ENCODE measurements at regions not wholly inside any gene's neighbourhood (a gene's known extent, or its start where the extent isn't known, plus 50 kb on each side); places are given as distances from the start of the nearest gene placed in this dataset.
A peak's percentile ranks its signal among the peaks of the same experiment; 100 is the strongest.
"Not testable (repeated sequence)": the region's sequence is repeated elsewhere in the genome, so short reads cannot be mapped to it uniquely, and the experiment has no call there.

DNA sequence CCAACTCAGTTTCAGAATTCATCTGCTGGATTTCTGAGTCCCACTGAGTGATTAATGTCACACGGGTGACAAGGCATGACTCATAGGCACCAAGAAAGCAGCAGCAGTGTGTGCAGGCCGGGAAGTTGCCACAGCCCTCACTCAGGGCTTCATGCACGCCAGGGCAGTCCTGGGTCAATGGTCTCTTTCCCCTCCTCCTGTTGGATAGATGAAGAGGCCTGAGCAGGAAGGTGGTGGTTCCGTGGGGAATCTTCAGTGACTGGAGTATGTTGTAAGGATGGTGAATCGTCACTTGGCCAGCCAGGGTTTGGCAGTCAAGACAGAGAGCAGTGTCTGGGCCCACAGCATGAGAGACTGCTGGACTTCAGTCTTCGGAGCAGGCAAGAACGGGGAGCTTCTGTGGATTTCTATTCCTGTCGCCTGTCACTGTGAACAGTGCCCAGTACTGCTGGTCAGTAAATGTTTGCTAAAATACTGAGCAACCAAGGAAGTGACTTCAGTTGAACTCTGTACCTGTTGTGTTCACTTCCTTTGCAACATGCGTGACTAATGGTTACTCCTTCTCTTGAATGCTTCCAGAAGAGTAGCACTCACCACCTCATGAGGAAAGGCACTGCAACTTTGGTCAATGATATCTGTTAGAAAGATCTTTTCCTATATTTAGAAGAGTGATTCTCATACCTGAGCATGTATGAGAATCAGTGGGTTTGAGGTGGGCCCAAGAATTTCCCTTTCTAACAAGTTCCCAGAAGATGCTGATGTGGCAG, 62.0 kb upstream of the CD93 start:
- DNase-seq, result peak; percentile 90

DNA sequence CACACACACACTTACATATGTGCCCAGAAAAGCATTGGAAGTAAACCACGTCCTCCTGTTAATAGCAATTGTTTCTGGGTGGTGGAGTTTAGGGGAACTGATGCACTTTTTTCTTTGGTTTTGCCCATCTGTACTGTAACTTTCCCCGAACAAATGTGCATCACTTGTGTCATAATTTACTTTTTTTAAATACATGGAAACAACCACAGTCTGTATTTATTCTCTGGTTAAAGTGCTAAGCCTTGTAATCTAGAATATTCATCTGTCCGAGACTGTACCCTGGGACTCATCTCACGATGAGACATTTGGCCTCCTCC, 61.5 kb upstream of the CD93 start:
- DNase-seq, result no peak

DNA sequence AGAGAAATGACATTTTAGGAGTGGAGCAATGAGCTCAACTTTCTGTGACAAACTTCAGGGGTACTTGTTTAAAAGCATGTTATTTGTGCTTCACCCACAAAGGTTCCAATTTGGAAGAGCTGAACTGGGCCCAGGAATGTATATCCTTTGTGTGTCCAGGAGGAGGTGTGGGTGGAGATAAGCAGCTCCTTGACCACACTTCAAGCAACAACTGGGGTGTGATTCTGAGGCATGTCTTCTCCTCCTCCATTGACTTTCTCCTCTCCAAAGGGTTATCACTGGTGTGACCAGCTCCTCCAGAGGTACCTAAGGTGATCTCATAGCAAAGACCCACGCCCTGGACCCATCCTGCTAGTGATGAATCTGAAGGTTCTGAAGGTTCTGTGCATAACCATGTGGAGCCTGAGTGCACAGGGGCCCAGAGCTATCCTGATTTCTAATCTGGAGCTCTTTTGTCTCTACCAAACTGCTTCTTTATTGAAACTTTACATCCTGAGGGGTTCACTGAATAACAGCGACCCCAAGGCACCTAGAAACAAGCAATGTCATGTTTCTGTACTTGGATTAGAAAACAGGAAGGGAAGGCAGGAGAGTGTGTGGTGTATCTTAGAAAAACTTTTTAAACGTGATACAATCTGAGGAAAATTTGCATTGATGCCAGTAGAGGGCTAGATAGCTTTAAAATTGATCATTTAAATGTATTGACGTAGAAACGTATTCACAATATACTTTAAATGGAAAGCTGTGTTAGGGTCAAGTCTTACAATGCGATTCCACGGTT, 60.9 kb upstream of the CD93 start:
- DNase-seq, result no peak

DNA sequence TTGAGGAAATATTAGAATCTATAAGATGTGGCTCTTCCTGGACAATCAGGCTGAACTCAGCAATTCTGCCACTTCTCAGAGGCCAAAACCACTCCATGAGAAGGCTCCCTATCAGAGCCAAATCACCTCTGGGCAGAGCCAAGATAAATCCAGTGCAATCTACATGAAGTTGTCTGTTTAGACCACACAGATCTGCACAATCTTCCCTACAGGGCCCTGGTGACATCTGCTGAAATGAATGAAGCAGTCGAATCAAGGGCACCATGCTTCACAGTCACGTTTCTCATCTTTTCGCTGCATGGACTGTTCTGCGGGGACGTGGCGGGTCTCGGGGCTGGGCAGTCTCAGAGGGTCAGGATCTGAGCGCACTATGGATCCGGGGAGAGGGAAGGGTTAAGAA, 60.1 kb upstream of the CD93 start:
- DNase-seq, result no peak

DNA sequence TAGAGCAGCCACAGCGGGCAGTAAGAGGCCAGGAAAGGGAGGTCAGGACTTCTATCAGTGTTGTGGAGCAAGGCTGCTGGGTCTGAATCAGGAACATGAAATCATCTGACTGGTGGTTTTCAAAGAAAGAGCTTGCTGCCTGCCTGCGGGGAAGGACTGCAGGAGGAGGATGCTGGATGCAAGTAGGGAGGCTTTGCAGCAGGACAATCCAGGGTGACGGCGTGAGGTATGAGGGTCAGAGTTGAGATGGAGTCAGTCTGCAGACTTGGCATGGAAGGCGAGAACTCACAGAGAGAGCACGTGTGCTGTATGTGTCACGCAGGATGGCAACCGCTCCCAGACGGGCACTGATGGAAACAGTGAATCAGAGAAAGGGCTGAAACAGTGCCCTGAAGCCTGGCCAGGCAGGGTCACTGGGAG, 59.2 kb upstream of the CD93 start:
- DNase-seq, result no peak

DNA sequence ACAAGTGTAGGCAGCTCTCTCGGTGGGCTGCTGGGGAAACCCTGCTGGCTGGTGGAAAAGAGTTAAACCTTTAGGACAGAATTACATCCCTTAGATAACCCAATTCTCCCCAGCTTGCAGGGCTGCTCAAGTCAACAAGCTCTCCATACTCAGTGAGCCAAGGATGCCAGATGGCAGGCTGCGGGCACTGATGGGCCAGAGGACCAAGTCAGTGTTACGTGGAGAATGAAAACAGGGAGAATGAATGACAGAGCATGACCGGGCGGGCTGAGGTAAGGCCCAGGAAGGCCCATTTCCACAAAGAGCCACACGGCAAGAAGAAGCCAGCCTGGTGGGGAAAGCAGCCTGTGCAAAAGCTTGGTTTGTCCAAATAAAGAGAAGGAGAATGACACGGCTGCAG, 58.7 kb upstream of the CD93 start:
- DNase-seq, result no peak

DNA sequence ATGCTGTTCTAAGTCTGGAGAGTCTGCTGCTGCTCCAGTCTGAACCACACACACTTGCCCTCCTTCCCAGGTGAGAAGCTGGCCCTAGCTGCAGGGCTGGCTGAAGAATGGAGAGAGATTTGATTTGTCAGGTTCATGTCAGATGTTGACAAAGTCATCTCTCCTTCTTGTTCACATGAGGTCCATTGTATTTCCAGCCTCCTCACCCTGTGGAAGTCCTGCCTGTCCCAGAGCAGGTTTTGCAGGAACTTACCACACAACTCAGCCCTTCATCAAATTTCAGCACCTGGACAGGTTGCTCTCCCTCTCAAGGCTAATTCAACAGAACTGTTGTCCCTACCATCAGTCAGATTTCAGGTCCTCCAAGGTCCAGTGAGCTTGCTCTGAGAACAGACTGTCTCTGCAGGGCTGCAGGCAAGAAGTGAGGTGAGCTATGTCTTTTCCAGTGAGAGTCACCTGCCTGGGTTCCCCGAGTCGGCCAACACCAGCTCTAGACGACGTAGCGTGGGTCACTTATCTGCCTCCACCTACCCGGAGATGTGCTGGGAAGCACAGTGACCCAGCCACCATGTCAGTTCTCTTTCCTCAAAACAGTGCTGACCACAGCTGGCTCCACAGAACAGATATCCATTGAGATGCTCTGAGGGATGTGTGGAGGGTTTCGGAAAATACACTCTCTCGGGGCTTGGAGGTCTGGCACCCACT, 58.0 kb upstream of the CD93 start:
- DNase-seq, result no peak

DNA sequence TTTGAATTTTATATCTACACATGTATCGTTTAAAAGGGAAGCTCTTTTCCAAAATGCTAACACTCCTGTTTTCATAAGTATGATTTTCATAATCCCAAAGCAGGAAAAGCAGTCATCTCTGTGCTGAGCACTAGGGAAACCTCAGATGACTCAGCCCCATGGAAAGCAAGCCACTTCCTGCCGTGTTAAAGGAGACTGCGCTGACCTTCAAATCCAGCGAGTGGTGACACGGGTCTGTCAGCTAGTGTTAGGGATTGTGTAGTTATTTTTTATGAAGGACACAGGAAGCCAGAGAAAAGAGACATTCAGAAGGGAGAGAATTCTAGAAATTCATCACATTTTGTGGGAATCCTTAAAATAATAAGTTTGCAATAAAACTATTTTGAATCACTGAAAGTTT, 57.0 kb upstream of the CD93 start:
- peak; percentile 76 for DNase-seq

DNA sequence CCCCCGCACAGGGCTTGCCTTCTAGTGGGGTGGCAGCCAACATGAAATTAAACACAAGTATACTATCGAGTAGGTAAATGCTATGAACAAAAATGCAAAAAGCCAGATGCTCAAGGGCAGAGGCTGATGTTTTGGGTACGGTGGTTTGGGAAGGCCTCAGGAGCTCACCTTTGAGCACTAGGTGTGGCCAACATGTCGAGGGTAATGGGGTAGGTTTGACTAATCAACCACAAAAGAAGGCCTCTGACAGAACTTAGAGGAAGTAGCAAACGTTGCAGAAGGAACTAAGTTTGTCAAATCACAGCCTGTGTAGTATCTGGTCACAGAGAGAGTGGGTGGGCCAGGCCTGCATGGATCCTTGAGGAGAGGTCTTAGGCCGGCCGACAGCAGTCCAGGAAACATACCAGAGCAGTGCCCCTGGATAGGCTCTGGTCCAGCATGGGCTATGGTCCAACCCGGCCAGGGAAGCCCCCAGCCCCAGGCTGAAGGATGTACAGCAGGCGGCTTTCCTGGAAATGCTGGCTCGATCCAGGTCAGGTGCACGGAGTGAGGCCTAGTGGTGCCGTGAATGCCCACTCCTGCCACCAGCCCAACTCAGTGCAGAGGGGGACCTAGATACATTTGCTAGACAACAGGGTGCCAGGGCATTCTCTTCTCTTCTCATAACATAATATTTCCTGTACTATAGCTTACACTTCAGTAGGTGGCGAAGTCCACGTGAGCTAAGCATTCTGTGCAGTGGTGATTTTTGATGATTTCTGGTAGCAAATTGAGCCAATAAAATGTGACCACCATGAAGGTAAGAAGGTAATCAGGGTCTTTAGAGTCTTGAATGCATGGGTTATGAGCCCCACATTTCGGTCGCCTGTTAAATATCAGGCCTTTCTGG, 56.3 kb upstream of the CD93 start:
- DNase-seq, result peak; percentile 84

DNA sequence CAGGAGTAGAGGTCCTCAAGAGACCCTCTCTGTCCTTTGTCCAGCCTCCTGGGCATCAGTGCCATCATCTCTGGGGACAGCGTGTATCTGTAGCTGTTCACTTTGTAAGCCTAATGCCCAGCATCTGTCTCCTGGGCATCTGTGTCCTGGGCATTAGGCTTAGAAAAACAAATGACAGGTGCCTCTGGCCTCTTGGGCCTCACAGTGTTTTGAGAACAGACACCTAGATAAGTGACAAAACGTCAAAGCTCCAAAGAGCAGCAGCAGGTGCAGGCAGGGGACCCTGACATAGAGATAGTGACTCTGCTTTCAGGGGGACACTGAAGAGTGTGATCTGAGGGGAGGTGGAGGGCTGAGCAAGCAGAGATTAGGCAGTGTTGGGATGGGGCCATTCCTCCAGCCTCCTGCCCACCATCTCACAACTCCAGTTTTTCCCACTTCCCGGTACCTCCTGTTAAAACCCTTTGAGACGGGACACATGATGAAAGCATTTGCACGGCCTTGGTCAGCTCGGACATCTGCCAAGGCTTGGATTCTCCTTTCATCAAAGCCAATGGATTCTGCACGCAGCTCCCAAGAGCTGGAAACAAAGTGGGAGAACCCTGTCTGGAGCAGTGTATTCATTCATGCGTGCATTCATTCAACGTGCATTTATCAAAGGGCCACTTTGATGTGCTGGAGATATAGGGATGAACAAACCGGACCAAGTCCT, 55.5 kb upstream of the CD93 start:
- DNase-seq, result no peak

DNA sequence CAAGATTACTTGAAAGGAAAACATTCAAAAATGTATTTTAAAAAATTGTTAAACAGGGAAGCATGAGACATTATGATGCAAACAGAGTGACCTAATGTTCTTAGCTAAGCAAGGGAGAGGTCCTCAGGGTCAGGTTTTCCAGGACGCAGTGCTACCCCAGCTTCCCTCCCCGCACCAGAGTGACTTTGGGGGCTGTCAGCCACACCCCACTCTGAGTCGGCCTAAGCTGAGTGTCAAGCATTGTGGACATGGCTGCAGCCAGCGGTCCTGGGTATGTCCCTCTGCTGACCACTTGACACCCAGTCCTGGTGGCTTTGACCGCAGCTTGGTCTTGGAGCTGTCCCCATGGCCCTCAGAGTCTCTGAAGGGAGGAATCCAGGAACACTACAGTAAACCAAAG, 54.9 kb upstream of the CD93 start:
- DNase-seq, result no peak

DNA sequence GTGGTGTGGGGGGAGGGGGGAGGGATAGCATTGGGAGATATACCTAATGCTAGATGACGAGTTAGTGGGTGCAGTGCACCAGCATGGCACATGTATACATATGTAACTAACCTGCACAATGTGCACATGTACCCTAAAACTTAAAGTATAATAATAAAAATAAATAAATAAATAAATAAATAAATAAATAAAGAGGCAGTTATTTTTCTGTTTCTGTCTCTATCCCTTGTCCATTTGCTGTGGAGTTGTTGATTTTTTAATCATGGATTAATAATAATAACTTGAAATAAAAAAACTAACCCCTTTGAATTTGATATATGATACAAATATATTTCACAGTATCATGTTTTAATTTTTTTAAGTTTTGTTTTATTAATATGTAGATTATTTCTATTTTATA, 53.9 kb upstream of the CD93 start:
- not testable (repeated sequence) for DNase-seq

DNA sequence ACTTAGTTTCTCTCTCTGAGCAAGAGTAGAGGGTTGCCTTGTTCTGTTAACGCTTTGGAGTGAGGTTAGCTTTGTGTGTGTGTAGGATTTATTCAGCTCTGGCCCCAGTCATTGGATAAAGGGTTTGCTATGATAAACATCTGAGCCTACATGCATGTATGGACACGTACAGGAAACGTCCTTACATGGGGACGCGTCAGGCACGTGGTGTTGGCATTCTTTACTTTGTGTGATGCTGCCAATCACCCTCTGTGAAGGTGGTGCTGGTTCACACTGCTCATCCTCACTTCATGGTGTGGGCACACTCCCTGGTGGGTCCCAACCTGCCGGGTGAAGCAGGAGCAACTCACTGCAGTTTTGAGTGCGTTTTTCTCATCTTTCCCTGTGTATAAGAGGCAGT, 53.4 kb upstream of the CD93 start:
- no peak for DNase-seq

DNA sequence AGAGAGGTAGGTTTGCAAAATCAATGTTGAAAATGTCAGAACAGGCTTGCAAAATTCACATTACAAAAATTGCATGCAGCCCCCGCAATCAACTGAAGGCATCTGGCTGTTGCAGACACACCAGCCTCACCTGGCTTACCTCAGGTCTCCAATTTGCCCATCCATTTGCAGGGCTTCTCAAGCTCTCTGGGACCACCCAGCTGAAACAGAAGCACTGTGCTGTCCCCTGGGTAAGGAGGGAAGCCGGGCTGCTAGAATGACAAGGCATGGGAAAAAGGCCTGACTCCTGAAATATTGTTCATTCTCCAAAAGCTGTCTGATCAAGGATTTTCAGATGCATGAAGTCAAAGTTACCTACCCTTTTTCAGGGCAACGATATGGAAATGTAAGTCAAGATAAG, 52.6 kb upstream of the CD93 start:
- no peak for DNase-seq

DNA sequence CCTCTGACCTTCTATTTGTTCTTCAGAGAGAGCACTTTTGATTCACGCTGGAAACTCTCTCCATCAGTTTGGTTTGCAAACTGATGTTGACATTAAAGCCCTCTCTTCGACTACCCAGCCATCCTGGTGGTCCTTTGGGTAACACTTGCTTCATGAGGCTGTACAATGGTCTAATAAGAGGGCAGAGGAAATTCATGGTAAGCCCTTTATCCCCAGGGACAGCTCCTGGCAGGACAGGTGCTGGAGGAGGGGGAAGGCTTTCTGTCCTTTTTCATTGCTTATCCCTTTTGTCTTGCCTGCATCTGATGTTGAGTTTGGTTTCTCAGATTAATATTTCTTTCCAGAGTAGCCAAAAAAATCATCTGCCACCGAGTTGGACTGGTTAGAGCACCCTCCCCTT, 52.1 kb upstream of the CD93 start:
- DNase-seq, result no peak

DNA sequence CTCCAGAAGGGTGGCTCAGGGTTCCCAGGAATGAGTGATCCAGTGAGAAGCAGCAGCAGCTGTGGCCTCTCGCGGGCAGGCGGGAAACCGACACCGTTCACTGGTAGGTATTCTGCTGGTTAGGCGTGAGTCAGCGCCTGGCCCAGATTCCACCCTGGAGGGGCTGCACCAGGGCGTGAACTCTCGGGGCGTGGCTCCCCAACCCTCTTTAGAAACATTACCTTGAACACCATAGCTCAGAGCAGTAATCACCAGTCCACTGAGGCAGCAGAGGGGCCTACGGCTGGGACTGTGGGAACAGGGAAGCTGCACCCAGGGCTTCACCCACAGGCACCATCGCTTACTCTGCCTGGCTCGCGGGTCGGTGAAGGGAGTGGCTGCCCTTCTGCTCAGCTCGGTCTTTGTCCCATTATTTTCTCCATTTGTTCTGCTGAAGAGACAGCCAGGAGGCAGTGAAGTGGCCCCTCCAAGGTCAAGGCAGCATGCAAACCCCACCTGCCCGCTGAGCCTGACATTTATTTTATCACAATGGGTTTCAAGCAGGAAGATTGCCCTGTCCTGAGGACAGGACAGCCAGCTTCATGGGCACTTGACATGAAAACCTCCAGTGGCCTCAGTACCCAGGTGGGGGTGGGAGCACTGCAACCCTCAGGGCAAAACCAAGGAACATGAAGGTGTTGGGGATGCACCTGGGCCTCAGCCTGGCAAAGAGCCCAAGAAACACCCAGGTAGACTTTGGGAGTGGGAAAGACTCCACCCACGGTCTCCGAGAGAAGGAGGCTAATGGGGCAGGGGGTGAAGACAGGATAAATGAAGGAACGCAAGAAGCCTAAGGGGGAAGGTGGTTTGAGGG, 51.0 kb upstream of the CD93 start:
- DNase-seq, result no peak

DNA sequence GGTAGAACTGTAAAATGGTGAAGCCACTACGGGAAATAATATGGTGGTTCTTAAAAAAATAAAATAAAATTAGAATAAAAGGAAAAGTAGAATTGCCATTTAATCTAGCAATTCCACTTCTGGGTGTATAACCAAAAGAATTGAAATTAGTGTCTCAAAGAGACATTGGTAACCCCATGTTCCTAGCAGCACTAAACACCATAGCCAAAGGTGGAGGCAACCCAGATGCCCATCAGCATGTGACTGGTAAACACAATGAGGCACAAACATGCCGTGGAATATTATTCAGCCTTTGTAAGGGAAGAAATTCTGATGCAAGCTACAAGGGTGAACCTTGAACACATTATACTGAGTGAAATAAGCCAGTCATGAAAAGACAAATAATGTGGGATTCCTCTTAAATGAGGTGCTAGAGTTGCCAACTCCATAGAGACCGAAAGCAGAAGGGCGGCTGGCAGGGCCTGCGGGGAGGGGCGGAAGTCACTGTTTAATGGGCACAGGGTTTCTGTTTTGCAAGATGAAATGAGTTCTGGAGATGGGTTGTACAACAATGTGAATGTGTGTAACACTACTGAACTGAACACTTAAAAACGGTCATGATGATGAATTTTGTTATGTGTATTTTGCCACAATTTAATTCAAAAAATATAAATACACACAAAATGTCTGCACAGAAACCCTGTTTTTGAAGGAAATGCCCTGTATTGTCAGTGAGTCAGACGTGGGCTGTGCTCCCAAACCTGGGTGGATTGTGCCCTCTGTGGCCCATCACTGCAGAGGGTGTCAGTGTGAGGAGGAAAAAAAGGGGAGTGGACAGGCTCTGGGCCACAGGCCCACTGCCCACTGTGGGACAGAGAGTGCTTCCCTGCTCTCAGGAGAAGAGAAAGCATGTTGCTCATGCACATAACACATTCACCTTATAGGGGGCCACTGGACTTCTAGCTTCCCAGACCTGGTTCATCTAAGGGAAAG, 49.6 kb upstream of the CD93 start:
- no peak for DNase-seq
